ENCODE measurements at regions not wholly inside any gene's neighbourhood (a gene's known extent, or its start where the extent isn't known, plus 50 kb on each side); places are given as distances from the start of the nearest gene placed in this dataset.
"Not testable (repeated sequence)": the region's sequence is repeated elsewhere in the genome, so short reads cannot be mapped to it uniquely, and the experiment has no call there.

DNA sequence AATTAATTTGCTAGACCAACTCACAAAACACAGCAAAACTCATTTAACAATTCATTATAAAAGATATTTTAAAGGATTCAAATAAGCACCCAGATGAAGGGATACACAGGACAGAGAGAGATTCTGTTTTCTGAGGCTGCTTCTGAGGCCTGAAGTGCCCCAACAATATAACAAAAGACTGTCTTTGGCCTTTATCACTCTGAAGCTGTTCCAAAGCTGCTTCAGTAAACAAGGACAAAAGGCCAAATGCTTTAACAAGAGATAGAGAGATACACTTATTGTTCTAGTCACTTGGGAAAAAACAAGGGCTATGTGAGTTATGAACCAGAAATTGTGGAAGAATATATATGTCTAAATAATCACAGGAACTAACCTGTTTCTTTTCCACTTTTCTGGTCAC, 223.7 kb downstream of the CXCL12 start:
- Mint-ChIP-seq H3K4me1 (ENCODE audit: low read depth) (no peaks in the 10 kb centered on the region), H3K27me3 (ENCODE audit: low read depth) (no peaks in the 10 kb centered on the region), H3K4me3 (no peak overlapping the region), H3K36me3 (ENCODE audit: insufficient read depth) (no peaks in the 10 kb centered on the region), H3K9me3 (no peaks in the 10 kb centered on the region)
- ATAC-seq, result no peak
- no peak for DNase-seq

GRCh38 chr10:44157574-44157973, 227.3 kb downstream of the CXCL12 start:
- Mint-ChIP-seq H3K27me3 (ENCODE audit: low read depth) (peaks cover 2% of the 10 kb centered on the region), H3K4me3 (no peak overlapping the region), H3K4me1 (ENCODE audit: low read depth) (no peaks in the 10 kb centered on the region), H3K36me3 (ENCODE audit: insufficient read depth) (no peaks in the 10 kb centered on the region), H3K9me3 (no peaks in the 10 kb centered on the region)
- ATAC-seq (no peak), DNase-seq (no peak)

DNA sequence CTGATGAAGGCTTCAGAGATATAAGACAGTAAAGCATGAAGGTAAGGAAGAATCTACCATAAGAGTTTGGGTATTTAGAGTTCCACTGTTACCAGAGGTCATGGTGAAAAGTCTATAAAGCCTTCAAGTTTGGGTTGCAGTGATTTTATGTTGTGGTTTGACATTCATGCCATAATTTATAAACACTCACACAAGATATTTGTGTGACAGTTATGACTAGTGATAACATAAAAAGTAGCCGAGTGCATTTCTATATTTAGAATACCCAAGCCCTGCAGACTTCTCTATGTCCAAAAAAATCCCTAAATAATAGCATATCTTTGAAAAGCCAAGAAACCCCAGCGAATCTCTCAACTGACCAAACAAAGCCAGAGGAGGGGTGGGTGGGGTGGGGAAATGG, 229.9 kb downstream of the CXCL12 start:
- DNase-seq (no peak), ATAC-seq (no peak)
- Mint-ChIP-seq H3K27me3 (ENCODE audit: low read depth) (peaks cover 7% of the 10 kb centered on the region), H3K4me3 (no peak overlapping the region), H3K4me1 (ENCODE audit: low read depth) (no peaks in the 10 kb centered on the region), H3K9me3 (peaks cover 5% of the 10 kb centered on the region), H3K36me3 (ENCODE audit: insufficient read depth) (no peaks in the 10 kb centered on the region)

DNA sequence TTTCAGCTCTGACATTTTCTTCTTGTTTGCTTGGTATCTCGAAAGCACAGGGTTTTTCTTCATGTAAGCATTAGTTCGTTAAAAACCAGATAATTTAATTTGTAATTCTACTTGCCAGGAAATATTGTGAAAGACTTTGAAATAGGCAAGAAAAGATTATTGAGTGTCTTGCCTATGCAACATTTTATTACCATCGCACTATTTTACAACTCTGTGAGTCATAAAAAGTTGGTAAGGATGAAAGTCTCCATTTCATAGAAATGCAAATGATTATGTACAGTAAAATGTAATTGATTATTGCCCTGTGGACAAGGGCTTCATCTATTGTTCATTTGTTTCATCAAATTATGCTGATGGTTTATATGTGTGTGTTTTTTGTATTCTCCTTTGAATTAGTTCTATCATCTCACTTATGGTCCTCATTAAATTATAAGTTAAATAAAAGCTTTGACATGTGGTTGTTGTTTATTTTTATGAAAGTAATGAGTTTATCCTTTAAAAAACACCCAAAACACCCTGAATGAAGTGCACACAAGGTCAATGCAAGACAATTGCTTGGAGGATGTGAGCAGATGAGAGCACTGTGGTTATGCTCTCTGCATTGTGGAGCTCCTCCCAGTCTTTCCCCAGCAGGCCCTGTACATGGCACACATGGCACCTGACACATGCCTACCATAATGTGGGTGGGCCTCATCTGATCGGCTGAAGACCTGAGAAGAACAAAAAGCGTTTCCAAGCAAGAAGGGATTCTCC, 230.8 kb downstream of the CXCL12 start:
- Mint-ChIP-seq H3K27me3 (ENCODE audit: low read depth) (peaks cover 7% of the 10 kb centered on the region), H3K4me1 (ENCODE audit: low read depth) (no peaks in the 10 kb centered on the region), H3K9me3 (peaks cover 5% of the 10 kb centered on the region), H3K36me3 (ENCODE audit: insufficient read depth) (no peaks in the 10 kb centered on the region), H3K4me3 (no peak overlapping the region)
- ATAC-seq, result no peak
- DNase-seq, result no peak

DNA sequence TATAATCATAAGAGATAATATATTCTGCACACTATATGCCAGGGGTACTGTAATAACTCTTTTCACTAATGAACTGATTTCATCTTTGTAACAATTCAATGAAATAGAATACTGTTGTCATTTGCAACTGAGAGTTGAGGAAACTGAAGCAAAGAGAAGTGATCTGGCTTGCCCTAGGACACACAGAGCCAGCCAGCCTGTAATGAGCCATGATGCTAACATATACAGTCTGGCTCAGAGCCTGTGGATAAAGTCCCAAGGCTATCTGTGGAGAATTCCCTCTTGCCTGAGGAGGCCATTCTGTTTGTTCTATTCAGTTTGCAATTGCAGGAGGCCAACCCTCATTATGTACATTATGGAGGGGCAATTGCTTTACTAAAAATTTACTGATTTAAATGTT, 241.3 kb downstream of the CXCL12 start:
- H3K4me1 Mint-ChIP-seq (ENCODE audit: low read depth), result no peaks in the 10 kb centered on the region
- DNase-seq (no peak), ATAC-seq (no peak)
- peaks cover 20% of the 10 kb centered on the region for H3K9me3 Mint-ChIP-seq
- H3K4me3 Mint-ChIP-seq, result no peak overlapping the region
- H3K27me3 Mint-ChIP-seq (ENCODE audit: low read depth), result peaks cover 4% of the 10 kb centered on the region
- H3K36me3 Mint-ChIP-seq (ENCODE audit: insufficient read depth), result no peaks in the 10 kb centered on the region

GRCh38 chr10:44132361-44133289, 252.3 kb downstream of the CXCL12 start:
- DNase-seq, result no peak
- Mint-ChIP-seq H3K9me3 (no peaks in the 10 kb centered on the region), H3K4me3 (no peak overlapping the region), H3K4me1 (ENCODE audit: low read depth) (no peaks in the 10 kb centered on the region), H3K27me3 (ENCODE audit: low read depth) (peaks cover 2% of the 10 kb centered on the region), H3K36me3 (ENCODE audit: insufficient read depth) (no peaks in the 10 kb centered on the region)
- ATAC-seq, result no peak

DNA sequence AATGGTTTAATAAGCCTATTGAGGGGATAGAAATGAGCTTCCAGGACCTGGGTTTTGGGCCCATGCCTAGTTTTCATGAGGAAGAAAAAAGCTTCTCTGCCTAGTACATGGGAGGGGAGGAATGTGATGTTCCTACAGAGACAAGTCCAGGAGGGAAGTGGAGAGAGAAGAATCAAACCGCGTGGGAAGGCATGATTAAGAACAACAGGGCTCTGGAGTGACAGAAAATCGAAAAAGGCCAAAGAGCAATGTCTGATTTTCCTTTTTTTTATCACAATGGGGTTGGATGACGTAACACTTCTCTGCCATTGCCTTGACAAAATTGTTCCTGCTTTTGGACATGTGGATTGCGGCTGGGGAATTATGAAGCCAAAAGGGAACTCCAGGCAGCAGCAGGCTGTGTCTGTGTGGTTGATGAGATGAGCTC, 258.6 kb downstream of the CXCL12 start:
- no peaks in the 10 kb centered on the region for H3K4me1 Mint-ChIP-seq (ENCODE audit: low read depth)
- H3K36me3 Mint-ChIP-seq (ENCODE audit: insufficient read depth), result no peaks in the 10 kb centered on the region
- H3K27me3 Mint-ChIP-seq (ENCODE audit: low read depth), result peaks cover 3% of the 10 kb centered on the region
- H3K9me3 Mint-ChIP-seq, result no peaks in the 10 kb centered on the region
- DNase-seq (no peak), ATAC-seq (no peak)
- H3K4me3 Mint-ChIP-seq, result no peak overlapping the region

- no peaks in the 10 kb centered on the region for H3K9me3 Mint-ChIP-seq
- DNase-seq, result no peak
- no peak for ATAC-seq
- H3K27me3 Mint-ChIP-seq (ENCODE audit: low read depth), result peaks cover 3% of the 10 kb centered on the region
- H3K4me1 Mint-ChIP-seq (ENCODE audit: low read depth), result no peaks in the 10 kb centered on the region
- no peak overlapping the region for H3K4me3 Mint-ChIP-seq
- no peaks in the 10 kb centered on the region for H3K36me3 Mint-ChIP-seq (ENCODE audit: insufficient read depth)
These were observed 259.0 kb downstream of the CXCL12 start for GRCh38 chr10:44125879-44126278.

DNA sequence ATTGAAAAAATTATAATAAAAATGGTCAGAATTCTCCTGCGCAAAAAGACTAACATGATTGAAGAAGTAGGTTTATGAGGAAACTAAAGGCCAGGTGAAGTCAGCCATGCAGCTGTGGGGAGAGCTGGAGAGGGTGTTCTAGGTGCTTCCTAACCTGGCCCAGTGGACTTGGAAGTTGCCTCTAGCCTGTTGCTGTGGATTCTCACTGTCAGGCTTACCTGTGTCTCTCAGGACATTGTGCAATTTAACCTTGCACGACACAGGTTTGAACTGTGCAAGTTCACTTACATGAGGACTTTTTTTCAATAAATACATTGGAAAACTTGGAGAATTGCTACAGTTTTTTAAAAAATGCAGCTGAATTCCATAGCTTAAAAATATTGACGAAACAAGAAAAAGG, 266.4 kb downstream of the CXCL12 start:
- DNase-seq (no peak), ATAC-seq (no peak)
- H3K9me3 Mint-ChIP-seq, result no peaks in the 10 kb centered on the region
- H3K4me3 Mint-ChIP-seq, result no peak overlapping the region
- no peaks in the 10 kb centered on the region for H3K4me1 Mint-ChIP-seq (ENCODE audit: low read depth)
- H3K36me3 Mint-ChIP-seq (ENCODE audit: insufficient read depth), result no peaks in the 10 kb centered on the region
- peaks cover 15% of the 10 kb centered on the region for H3K27me3 Mint-ChIP-seq (ENCODE audit: low read depth)

GRCh38 chr10:44116474-44116873, 268.4 kb downstream of the CXCL12 start:
- Mint-ChIP-seq H3K4me1 (ENCODE audit: low read depth) (no peaks in the 10 kb centered on the region), H3K27me3 (ENCODE audit: low read depth) (peaks cover 22% of the 10 kb centered on the region), H3K9me3 (no peaks in the 10 kb centered on the region), H3K4me3 (no peak overlapping the region), H3K36me3 (ENCODE audit: insufficient read depth) (no peaks in the 10 kb centered on the region)
- ATAC-seq (no peak), DNase-seq (no peak)

DNA sequence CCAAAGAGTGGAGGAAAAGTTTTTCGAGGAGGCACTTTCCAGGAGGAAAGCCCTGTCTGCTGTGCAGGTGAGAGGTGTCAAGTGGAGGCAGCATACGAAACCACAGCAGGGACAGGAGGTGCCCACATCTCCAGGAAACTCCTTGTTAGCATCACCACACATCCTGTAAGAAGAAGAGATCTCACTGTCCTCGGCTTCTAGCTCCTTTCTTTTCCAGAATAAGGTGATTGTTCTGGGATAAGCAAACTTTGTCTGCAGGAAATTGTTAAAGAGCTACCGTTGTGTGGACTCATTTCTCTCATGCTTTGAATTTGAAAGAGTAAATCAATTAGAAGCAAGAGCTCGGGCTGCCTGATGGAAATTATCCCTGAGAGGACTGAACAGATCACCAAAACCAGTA, 269.4 kb downstream of the CXCL12 start:
- H3K9me3 Mint-ChIP-seq, result no peaks in the 10 kb centered on the region
- DNase-seq (no peak), ATAC-seq (no peak)
- no peaks in the 10 kb centered on the region for H3K36me3 Mint-ChIP-seq (ENCODE audit: insufficient read depth)
- no peaks in the 10 kb centered on the region for H3K4me1 Mint-ChIP-seq (ENCODE audit: low read depth)
- H3K4me3 Mint-ChIP-seq, result no peak overlapping the region
- peaks cover 22% of the 10 kb centered on the region for H3K27me3 Mint-ChIP-seq (ENCODE audit: low read depth)

DNA sequence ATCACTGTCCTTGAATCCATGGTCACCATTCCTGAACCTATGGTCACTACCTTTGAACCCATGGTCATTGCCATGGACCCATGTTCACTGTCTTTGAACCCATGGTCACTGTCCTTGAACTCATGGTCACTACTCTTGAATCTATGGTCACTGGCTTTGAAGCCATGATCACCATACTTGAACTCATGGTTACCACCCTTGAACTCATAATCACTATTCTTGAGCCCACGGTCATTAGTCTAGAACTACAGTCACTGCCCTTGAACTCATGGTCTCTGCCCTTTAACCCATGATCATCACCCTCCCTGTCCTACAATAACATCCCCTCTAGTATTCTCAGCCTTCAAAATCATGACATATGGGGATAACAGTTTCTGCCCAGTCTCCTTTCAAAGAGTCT, 270.5 kb downstream of the CXCL12 start:
- H3K36me3 Mint-ChIP-seq (ENCODE audit: insufficient read depth), result no peaks in the 10 kb centered on the region
- H3K9me3 Mint-ChIP-seq, result no peaks in the 10 kb centered on the region

GRCh38 chr10:44112280-44112679, 272.6 kb downstream of the CXCL12 start:
- not testable (repeated sequence) for ATAC-seq; H3K4me3 Mint-ChIP-seq; H3K9me3 Mint-ChIP-seq; H3K36me3 Mint-ChIP-seq (ENCODE audit: insufficient read depth); DNase-seq; H3K4me1 Mint-ChIP-seq (ENCODE audit: low read depth)
- peaks cover 22% of the 10 kb centered on the region for H3K27me3 Mint-ChIP-seq (ENCODE audit: low read depth)

More for the DNA sequence above, 270.5 kb downstream of the CXCL12 start:
- DNase-seq, result no peak
- H3K4me1 Mint-ChIP-seq (ENCODE audit: low read depth), result no peaks in the 10 kb centered on the region
- peaks cover 22% of the 10 kb centered on the region for H3K27me3 Mint-ChIP-seq (ENCODE audit: low read depth)
- ATAC-seq, result no peak
- no peak overlapping the region for H3K4me3 Mint-ChIP-seq

DNA sequence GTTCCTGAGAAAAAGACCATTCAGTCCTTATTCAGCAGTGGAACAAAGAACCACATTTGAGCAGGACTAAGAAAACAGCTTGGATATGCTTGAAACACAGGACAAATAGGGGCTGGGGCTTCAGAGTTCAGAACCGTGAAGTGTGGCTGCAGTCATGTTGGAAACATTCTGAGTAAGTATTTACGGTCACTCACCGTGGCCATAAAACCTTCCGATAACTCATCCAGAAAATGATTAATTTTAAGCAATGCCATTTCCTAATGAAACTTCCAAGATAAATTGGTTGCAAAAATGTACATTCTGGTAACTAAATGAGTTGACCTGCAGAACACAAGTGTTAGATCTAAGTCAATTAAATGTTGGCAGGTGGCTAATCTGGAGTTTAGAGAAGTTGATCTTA, 279.2 kb downstream of the CXCL12 start:
- peaks cover 4% of the 10 kb centered on the region for H3K9me3 Mint-ChIP-seq
- H3K36me3 Mint-ChIP-seq (ENCODE audit: insufficient read depth), result no peaks in the 10 kb centered on the region
- ATAC-seq, result no peak
- no peaks in the 10 kb centered on the region for H3K27me3 Mint-ChIP-seq (ENCODE audit: low read depth)
- no peak overlapping the region for H3K4me3 Mint-ChIP-seq
- no peak for DNase-seq
- no peaks in the 10 kb centered on the region for H3K4me1 Mint-ChIP-seq (ENCODE audit: low read depth)

- no peaks in the 10 kb centered on the region for H3K36me3 Mint-ChIP-seq (ENCODE audit: insufficient read depth)
- no peaks in the 10 kb centered on the region for H3K9me3 Mint-ChIP-seq
- H3K4me3 Mint-ChIP-seq, result no peak overlapping the region
- H3K27me3 Mint-ChIP-seq (ENCODE audit: low read depth), result no peaks in the 10 kb centered on the region
- ATAC-seq (no peak), DNase-seq (no peak)
- no peaks in the 10 kb centered on the region for H3K4me1 Mint-ChIP-seq (ENCODE audit: low read depth)
These were observed 282.1 kb downstream of the CXCL12 start for GRCh38 chr10:44102726-44103255.
